Stimulated activated CD4-positive, alpha-beta T cell treated with anti-CD3 and anti-CD28 coated beads, Interleukin-12 subunit alpha, Interleukin-12 subunit beta, amount 100 ng/mL, for 4 hours (primary cell): ENCODE measurements at regions not wholly inside any gene's neighbourhood (a gene's known extent, or its start where the extent isn't known, plus 50 kb on each side); places are given as distances from the start of the nearest gene placed in this dataset.

Experiments
- DNase-seq: peaks from one replicate; pipeline ENCODE4 v3.0.0-alpha.2; 2020

DNA sequence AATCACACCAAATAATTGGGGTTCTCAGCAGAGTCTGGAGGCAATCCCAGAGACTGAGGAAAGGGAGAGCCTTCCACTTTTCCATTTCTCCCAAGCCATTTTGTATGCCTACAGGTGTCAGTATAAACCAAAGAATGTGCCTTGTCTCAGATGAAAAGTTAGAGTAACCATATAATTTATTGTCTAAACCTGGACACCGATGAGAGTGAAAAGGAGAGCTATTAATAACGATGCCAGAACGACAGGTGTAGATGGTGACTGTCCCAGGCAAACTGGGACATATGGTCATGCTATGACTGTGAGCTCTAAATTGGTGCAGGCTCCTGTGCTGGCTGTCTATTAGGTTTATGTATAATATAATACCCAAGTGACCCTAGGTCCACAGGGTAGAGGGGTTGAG is 219.6 kb downstream of the ARHGAP12 start:
- no peak for DNase-seq

GRCh38 chr10:31708474-31708873 is 220.2 kb downstream of the ARHGAP12 start:
- no peak for DNase-seq

GRCh38 chr10:31708046-31708445 is 220.6 kb downstream of the ARHGAP12 start:
- no peak for DNase-seq

- DNase-seq, result peak; percentile 36
Measured at GRCh38 chr10:31707093-31708039, 221.3 kb downstream of the ARHGAP12 start.

DNA sequence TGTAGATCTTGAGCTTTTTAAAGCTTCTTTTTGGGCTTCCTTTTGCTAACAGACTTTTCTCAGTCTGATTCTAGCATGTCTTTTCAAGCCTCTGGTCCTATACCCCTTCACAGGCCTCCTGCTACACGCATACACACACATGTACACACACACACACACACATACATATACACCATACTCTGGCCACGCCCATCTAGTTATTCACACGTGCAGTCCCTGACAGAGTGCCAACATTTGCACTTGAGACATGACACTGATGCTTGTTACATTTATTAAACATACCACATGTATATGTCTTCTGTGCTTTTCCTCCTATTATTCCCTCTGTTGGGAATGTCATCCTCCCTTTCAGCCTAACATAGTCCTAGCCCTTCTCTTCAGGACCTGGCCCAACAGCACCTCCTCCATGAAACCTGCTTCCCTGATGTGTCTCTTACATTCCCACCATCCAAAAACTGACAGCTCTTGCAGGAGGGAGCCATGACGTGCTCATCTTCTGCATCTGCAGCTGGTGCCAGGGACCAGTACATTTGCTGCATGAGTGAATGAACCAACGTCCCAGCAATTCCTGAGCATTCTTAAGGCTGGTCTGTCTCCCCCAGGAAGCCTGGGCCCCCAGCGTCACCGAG is 222.1 kb downstream of the ARHGAP12 start:
- DNase-seq, result no peak

GRCh38 chr10:31705136-31705535 is 223.5 kb downstream of the ARHGAP12 start:
- no peak for DNase-seq

GRCh38 chr10:31704195-31704594 is 224.4 kb downstream of the ARHGAP12 start:
- no peak for DNase-seq

DNA sequence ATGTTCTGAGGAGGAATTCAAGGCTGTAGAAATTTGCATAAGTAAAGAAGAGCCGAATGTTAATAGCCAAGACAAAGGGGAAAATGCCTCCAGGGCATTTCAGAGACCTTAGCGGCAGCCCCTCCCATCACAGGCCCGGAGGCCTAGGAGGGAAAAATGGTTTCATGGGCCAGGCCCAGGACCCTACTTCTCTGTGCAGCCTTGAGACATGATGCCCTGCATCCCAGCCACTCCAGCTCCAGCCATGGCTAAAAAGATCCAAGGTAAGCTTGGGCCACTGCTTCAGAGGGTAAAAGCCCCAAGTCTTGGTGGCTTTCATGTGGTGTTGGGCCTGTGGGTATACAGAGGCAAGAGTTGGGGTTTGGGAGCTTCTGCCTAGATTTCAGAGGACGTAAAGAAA is 225.7 kb downstream of the ARHGAP12 start:
- no peak for DNase-seq

- DNase-seq, result no peak
Measured at GRCh38 chr10:31702005-31702404, 226.6 kb downstream of the ARHGAP12 start.

- DNase-seq, result no peak
Measured at GRCh38 chr10:31701546-31701945, 227.1 kb downstream of the ARHGAP12 start.

DNA sequence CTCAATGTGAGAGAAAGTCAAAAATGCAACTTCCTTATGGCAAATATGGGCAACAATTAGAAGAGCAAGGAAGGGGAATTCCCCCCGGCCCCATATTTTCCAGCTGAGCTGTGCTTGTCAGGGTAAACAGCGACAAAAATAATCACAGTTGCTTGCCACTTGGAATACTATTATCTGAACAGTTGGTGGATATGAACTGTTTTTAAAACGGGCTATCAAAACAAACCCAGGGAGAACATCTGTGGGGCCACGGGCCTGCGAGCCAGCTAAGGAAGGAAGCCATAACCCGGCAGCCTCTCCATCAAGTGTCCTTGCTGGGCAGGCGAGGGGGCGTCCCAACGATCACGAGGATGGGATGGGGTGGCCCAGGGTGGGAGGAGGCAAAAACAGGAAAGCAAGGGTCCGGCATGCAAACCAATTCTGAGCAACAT is 228.4 kb downstream of the ARHGAP12 start:
- DNase-seq, result no peak

GRCh38 chr10:31698181-31698830 is 230.3 kb downstream of the ARHGAP12 start:
- no peak for DNase-seq

DNA sequence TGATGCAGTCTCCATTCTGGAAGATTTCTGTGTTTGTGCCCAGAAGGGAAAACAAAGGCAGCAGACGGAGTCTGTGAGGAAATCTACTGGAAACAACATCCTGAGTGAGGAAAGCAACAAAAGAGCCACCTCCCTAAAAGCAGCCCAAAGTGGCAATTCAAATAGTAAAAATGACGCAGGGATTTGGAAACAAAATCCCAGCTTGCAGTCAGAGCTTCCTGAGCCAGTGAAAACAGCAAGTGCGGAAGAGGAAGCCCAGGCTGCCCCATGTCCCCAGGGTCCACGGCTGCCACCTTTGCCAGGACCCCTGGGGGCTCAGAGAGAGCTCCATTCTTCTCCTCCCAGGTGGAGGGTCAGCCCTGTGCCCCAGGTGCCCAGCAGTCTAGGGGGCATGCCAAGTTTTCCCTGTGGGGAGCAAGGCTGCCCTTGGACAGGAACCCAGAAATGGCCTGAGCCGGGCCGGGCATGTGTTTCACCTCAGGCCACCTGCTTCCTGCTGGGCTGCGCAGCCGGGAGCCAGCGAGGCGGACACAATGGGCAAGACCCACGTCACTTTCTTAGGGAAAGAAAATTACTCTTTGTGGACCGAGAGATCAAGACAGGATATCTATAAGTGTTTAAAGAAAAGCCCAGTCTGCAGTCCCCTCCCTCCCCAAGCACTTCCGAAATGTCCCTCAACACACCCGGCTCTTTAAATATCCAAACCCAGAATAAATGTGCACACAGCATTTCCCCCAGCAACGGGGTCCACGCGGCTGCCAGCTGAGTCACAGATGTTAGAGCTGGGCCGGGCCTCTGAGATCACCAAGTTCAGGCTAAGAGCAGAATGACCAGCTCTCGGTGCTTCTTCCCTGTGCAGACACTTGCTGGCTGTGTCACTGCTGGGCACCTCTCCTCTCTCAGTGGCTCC is 231.1 kb downstream of the ARHGAP12 start:
- DNase-seq, result no peak

- DNase-seq, result no peak
Measured at GRCh38 chr10:31694929-31695837, 233.4 kb downstream of the ARHGAP12 start.

DNA sequence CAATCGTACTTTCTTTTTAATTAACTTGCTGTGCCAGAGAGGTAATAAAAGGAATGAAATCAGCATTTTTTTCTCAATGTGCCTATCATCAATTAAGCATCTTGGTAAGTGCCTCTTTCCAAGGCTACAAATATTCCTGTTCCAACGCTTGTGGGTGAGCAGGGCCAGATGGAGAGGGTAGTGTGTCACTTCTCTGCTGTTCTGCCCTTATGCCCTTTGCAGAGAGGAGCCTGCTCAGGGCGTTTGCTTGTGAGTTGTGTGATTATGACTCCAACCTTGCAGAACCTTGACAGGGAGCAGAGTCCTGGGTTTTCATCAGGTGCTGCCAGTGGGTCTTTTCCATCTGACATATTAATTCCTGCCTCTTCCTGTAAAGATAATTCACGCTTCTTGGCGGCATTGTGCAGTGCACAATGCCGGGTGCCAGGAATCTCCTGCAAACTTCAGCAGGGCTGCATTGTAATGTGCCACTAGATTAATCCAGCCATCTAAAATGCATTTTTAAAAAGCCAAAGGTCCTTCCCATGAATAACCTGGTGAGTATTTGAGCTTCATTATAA is 234.4 kb downstream of the ARHGAP12 start:
- DNase-seq, result no peak

DNA sequence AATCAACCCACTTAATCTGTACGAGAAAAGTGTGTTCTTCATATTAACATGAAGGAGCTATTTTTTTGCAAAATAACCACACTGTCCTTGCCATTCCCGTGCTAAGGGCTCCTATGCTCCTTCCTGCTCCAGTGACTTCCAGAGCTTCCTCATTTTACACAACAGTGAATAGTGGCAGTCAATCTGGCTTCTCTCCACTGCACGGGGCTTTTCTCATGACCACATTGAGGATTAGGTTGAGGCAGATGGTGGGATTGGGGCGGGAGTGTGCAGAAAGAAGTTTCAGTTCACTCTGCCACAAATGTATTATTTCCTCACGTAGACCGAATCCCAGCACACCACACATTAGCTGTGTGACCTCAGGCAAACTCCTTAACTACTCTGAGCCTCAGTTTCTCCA is 235.1 kb downstream of the ARHGAP12 start:
- no peak for DNase-seq

DNA sequence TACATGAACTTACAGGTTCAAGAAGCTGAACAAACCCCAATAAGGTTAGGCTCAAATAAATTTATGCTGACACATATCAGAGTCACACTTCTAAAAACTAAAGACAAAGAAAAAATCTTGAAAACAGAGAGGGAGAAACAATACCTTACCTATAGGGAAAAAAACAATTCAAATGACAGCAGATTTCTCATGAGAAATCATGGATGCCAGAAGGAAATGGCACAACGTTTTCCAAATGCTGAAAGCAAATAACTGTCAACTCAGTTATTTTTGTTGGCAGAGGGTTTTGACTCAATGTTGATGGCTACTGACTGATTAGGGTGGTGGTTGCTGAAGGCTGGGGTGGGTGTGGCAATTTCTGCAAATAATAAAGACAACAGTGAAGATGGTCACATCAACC is 239.4 kb downstream of the ARHGAP12 start:
- DNase-seq, result no peak

GRCh38 chr10:31687663-31688482 is 240.8 kb downstream of the ARHGAP12 start:
- DNase-seq, result no peak

DNA sequence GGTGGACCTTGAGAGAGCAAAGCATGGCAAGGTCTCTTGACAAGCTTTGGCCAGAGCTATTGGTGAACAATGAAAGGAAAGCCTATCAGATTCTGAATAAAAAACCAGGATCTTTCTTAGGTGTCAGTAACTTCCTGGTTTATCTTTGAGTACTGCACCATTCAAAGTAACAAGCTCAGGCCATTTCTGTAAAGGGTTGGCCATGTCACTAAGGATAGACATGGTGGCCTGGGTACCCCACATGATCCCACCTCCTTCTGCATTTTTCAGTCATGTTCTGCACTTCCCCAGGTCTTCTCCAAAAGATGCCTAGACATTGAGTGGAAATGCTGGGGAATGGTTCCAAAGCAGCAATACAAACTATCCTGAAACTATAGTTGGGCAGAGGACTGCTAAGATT is 242.0 kb downstream of the ARHGAP12 start:
- no peak for DNase-seq

- no peak for DNase-seq
Measured at GRCh38 chr10:31683682-31684081, 244.9 kb downstream of the ARHGAP12 start.
